8988T (cell line): ENCODE measurements at regions not wholly inside any gene's neighbourhood (a gene's known extent, or its start where the extent isn't known, plus 50 kb on each side); places are given as distances from the start of the nearest gene placed in this dataset.
"Not testable (repeated sequence)": the region's sequence is repeated elsewhere in the genome, so short reads cannot be mapped to it uniquely, and the experiment has no call there.

Experiments
- DNase-seq: peaks from one replicate; pipeline ENCODE4 v3.0.0; 2011

DNA sequence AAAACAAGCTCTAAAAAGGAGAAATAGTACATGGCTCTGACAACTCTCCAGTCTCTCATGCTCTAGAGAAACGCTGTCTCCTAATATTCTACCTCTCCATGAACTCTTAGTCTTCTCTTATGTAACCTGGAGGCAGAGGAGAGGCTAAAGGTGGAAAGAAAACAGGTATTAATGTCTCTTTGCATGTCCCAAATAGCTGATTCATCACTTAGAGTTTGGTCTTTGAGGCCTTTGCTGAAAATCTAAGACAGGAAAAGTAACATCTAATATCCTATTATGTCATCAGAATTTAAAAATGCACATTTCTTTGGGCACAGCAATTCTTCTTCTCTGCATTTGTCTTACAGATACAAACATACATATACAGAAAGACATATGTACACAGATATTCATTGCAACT is 127.2 kb downstream of the DHRS2 start:
- DNase-seq = no peak

DNA sequence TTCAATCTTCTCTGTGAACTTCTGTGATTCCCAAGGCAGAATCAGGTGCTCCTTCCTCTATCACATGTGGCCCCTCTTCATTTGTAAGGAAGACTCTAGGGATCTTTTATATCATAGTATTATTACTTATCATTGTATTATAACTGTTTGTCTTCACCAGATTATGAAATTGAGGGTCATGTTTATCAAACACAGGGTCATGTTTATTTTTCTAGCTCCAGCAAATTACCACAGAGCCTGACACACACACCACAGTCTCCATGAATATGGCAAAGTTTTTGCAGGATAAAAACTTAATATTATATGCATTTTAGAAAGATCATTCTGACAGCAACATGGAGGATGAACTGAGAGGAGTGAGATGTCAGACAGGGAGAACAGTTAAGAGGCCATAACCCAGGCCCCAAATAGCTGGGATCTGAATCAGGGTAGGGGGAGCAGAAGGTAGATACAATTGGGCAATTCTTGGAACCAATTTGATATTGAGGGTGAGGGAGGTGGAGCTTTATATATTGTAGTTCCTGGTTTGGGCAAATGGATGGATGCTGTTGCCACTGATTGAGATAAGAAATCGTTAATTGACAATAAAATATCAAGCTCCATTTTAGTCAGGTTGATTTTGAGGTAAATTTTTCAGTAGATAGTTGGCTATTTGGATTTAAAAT is 130.7 kb downstream of the DHRS2 start:
- no peak for DNase-seq

DNA sequence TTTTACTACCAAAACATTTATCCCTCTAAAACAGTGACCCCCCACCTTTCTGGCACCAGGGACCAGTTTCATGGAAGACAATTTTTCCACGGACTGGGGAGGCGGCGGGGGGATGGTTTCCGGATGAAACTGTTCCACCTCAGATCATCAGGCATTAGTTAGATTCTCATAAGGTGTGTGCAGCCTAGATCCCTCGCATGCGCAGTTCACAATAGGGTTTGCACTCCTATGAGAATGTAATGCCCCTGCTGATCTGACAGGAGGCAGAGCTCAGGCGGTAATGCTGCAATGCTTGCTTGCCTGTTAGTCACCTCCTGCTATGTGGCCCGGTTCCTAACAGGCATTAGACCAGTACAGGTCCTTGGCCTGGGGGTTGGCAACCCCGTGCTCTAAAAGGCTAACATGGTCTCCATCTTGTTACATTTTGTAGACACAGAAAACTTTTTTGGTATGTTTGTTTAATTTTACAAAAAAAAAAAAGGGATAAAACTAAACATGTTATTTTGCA is 133.1 kb downstream of the DHRS2 start:
- not testable (repeated sequence) for DNase-seq

DNA sequence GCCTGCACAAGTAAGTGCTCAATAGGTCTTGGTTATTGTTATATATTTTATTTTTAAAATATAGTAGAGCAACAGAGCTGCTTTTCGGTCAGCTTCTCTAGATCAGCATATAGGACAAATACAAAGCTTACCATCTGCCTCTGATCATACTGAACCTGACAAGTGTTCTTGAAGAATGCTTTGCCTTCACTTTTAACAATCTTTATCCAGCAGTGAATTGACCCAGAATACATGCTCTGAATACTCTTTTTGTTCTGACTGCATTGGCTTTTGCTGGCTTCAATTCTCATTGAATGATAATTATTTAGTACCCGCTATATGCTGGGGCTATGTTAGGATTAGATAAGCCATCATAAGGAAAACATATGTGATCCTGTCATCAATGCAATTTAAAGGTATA is 137.8 kb downstream of the DHRS2 start:
- no peak for DNase-seq

DNA sequence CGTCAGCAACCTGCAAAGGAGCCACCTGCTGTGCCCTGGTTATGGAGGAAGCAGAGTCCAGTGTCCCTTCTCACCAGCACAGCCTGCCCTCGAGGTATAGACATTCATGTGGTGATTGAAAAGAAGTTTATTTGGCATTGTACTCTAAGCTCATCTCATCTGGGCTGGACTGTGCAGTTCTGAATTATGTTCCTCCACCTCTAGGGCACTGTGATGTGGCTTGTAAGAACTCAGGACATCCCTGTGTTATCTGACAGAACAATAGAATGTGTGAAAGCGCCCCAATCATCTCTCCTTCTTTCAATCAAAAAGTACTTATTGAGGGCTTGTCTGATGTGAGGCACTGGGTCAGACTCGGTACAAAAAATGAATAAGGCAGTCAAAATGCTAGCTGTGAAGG is 140.1 kb downstream of the DHRS2 start:
- DNase-seq = no peak

DNA sequence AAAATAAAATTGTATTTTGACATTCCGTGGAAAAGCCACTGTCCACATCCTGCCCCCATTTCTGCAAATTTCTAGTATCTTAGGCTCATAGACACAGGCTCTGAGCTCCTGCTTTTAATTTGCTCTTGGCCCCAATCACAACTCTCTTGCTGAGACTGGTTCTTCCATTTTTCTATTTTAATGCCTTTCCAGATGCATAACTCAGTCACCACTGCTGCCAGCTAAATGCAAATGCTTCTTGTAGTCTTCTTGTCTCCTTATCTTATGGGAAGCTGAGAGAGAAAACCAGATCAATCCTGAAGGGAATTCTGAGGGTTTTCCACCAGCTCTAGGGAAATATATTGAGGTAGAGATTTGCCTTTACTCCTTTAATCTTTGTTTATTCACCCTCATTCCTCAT is 149.0 kb downstream of the DHRS2 start:
- DNase-seq = no peak

DNA sequence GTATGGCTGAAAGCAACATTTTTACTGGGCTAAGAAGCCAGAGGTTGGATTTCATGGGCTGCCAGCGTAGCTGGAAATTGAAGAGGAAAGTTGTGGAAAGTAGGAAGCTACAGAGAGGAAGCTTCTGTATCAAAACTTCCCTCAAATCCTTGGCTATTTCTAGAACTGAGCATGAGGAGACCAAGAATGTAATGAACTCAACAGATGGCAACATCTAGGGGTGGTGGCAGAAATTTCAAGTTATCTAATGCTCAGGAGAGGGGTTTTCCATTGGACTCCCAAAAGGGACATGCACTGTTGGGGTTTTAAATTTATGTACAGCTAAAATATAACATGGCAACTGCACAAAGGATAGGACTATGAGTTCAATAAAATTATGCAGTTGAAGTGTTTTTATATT is 151.3 kb downstream of the DHRS2 start:
- DNase-seq = no peak

DNA sequence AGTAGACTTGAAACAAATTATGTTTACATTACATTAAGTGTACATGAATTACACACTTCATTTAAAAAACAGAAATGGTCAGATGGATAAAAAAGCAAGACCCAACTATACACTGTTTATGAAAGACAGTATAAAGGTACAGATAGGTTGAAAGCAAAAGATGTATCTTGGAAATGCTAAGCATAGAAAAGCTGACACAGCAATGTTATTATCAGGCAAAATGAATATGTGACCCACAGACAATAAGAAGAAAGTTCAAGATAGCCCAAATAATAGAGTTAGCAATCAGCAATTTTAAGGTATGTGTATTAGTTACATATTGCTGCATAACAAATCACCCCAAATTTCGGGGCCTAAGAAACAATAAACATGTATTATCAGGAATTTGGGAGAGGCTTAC is 153.5 kb downstream of the DHRS2 start:
- DNase-seq = no peak

DNA sequence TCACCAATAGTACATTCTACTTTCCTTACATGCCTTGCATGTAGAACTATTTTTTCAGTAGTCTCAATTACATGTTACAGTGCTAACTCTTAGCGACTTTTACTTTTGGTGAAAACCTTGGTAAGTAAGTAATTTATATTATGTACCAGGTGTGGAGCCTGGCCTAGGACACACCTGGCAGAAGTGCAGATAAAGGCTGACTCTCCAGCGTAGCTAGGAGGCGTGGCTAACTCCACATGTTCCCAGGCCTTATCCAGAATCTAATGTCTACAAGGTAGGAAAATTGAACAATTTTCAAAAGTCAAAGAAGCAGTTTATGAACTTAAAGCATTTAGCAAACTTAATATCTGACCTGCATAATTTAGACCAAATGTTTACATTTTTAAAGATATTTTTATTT is 157.4 kb downstream of the DHRS2 start:
- no peak for DNase-seq

DNA sequence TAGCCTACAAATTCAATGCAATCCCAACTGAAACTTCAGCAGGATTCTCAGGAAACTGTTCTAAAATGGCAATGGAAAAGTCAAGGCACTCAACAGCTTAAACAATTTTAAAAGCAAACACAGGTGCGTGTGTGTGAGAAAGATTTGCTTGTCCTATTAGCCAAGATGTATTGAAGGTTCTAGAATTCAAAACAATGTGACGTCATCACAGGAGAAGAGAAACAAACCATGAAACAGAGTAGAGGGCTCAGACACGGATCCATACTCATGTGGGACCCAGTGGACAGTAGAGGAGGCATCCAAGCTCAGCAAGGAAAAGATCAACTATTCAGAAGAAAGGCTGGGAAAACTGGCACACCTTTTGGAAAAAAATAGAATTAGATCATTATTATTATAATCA is 152.8 kb upstream of the DHRS4 start:
- DNase-seq = no peak

DNA sequence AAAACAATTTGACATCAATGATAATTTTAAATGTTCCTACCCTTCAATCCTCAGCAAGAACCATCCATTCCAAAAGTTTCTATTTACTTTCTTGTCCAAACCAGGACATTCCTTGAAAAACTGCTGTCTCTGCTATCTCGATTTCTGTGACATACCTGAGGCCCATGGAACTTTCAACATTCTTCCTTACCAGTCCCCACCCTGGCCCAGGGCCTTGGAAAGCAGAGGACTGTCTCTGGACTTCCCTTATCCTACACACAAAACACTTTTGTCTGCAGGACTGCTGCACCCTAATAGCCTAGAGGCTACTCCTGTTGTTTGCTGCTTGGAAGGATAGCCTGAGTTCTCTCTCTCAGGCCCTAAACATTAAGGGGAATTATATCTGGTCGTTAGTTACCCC is 151.8 kb upstream of the DHRS4 start:
- no peak for DNase-seq

DNA sequence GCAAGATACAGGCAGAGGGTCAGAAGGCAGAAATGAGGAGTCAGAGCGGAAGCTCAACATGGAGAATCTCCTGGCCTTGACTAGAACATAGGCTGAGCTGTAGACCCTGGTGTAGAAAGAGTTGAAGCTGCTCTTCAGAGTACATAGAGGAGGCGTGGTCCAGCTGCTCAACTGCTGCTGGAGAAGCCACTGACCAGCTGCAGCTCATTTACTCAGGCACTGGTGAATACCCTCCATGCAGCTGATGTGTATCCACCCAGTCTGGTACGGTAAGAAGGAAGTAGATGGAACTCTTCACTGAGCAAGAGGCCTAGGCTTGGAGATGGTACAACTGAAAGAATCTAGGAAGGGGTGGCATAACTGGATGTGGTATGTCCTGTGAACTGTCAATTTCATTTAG is 148.8 kb upstream of the DHRS4 start:
- no peak for DNase-seq

DNA sequence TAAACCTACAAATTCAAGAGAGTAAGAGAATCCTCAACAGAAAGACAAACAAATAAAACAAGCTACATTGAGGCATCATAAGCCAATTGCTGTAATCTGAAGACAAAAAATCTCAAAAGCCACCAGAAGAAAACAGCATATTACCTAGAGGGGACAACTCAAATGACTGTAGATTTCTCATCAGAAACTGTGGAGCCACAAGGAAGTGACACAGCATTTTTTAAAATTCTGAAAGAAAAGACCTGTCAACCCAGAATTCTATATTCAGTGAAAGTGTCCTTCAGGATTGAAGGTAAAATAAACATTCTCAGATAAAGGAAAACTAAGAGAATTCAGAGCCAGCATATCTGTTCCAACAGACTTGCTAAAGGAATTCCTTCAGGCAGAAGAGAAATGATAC is 147.8 kb upstream of the DHRS4 start:
- no peak for DNase-seq

DNA sequence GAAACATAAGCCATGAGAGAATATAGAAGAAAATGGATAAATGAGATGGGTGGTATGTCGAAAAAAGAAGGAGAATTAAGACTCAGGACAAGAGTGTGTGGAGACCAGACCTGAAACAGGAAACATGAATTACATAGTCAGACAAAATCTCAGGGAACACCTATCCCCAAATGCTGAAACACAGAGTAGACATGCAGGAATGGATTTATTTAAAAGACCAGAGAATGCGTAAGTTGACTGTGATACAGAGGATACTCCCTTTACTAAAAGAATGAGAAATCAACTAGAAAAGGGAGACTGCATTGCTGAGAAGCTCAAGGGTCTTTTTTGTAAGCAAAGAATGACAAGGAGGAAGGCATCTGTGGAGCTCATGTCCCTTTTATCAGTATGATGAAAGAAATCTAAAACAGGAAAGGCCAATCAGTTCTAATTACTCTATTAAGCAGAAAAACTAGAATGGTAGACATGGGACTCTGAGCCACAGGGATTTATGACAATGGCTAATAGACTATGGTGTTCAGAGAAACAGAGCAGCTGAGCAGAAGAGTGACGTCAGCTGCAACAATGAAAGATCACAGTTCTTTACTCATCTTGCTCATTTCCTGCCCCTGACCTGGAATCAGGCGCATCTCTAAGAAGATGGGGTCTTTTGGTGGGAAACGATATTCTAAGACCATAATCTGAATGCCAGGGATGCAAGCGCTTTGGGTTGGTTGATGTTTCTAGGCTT is 138.9 kb upstream of the DHRS4 start:
- no peak for DNase-seq

DNA sequence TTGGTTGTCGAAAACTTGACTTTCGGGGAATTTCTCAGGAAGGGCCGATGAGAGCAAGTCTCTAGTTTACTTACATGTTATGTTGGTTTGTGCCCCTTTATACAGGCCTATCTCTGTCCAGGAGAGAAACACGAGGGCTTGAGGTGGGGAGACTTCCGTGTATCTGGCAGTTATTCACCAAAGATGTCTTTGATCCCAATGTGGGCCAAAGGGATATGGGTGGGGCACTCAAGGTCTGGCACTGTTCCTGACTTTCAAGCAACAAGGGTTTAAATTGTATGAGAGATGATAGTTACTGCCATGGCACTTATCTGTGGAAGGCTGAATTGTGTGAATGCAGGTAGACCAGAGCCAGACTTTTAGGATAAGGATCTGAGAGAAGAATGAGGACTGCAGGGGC is 137.2 kb upstream of the DHRS4 start:
- no peak for DNase-seq

DNA sequence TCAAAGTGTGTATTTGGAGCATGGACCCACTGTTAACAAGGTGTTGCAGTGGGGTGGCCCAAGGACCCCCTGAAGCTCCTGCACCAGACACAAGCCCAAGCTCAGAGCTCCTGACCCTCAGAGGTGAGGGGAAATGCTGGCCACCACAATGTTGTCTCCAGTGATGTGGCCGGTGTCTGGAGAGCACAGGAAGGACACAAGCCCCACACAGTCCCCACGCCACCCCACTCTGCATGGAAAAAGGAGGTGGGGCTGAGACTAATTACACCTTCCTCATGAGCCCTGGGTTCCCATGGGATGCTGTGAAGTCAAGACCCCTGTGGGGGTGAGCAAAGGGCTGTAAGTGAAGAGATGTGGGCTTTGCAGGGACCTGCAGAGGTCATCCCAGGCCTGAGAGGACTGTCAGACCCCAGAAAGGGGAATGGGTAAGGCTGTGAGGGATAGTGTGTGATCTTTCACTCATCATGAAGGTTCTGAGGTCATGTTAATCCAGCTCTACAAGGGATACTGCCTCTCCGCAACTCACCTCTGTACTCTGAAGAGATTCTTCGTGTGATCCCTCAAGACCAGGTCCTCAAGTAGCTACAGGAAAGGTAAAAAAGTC is 136.3 kb upstream of the DHRS4 start:
- DNase-seq = no peak

DNA sequence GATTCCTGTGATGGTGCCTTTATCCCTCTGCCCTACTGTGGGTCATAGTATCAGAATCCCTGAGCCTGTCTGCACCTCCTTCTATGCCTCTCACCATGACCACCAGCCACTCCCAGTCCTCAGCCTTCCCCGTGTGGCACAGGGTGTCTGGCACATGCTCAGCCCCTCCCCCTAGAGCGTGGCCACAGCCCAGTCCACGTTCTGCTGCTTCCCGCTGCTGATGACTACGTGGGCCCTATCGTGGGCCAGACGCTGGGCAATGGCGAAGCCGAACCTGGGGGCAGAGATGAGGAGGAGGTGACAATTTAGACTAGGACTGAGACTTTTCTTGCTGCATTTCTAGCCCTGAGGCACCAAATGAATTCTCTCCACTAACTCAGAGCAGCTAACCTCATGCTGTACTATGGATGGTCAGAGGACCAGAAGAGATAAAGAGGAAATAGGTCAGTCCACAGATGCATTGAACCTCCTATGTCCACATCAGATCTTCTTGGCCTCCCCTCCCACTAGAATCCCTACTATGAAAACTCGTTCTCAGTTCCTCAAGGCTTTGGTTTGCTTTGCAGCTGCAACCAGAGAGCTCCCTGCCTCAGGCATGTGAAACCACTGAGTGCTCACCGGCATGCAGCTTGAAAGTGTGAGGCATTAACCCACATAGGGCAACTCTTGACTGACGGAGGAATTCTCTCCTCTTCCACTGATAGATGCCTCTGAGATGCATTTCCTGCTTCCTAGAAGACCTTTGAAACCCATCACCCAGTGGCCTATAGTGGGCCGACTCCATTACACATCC is 126.3 kb upstream of the DHRS4 start:
- no peak for DNase-seq

DNA sequence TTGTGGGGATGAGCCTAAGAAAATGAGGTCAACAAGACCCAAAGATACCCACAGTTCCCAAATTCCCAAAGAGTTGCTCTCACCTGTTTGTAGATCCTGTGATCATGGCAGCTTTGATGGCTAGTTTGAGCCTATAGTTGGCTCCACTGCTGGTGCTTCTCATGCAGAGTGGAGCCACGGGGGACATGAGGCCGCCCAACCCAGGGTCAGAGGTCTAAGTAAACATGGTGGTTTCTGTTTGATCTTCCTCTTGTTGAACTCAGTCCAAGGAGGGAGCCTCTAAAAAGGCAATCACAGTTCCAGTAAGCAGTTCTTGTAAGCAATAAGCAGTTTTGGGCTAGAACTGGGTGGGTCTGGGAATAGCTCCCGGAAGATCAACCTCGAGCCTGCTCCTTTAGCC is 125.6 kb upstream of the DHRS4 start:
- no peak for DNase-seq

DNA sequence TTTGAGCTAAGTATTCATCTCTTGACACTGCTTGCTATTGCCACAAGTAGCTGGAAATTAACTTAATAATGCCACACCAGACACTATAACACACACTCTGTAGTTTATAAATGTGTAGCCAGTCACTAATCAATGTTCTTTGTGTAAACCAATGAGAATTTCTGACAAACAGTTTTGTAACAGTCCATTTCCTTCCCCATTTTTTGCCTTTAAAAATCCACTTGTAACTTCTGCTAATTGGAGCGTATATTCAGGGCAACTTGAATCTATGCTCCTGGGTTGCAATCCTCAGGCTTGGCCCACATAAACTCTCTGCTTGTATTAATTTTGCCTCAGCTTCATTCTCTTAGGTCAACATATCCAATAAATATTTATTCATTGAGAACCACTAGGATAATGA is 125.0 kb upstream of the DHRS4 start:
- no peak for DNase-seq

DNA sequence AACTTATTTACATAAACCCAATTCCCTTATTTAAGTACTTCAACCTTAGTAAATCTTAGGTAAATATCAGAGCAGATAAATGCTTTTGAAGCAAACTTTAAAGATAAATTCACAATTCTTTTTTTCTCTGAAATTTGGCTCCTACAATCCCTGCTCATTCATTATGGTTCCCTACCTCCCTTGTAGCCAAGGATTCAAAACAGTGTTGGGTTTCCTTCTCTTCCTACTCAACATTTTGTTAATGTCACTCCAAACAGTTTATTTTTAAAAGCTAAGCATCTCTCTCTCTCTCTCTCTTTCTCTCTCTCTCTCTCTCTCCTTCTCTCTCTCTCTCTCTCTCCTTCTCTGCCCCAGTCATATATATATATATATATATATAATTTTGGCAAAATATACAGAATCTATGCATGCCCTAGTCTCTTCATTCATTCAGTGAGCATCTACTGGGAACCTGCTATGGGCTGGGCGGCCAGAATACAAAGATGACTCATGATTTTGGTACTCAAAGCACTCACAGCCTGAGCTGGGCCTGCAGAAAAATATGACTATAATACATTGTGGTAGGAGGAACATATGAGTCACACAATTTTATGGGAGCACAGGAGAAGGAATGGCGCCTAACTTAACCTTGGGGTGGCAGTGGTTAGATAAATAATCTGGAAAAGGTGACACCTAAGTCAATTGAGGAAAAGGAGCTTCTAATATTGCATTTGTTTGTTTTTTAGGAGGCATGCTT is 123.7 kb upstream of the DHRS4 start:
- DNase-seq = peak; percentile 11

DNA sequence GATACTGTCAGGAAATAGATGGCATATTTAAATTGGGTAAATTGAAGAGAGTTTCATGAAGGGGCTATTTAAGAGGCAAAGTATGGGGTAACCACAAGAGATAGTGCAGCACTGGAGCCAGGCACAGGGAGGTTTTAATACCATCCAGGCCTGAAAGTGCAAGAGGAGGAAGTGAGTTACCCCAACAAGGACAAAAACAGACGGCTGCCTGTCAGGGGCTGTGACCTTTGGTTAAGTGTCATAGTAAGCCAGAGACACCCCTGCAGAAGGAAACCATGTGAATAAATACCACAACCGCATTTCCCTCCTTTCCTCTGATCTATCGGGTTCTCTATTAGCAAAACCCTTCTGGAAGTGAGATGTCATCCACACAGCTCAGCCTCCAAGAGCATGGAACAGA is 122.0 kb upstream of the DHRS4 start:
- DNase-seq = no peak

DNA sequence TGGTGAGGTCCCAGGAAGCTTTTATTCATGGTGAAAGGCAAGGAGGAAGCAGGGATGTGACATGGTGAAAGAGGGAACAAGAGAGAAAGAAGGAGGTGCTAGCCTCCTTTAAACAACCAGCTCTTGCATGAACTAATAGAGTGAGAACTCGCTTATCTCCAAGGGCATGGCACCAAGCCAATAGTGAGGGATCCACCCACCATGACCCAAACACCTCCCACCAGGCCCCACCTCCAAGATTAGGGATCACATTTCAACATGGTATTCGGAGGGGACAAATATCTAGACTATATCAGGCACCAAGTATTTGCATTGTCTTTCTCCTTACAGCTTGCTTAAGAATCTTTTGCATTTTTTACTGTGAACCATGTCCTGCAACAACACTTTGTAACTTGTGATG is 91.9 kb upstream of the DHRS4 start:
- DNase-seq = no peak

DNA sequence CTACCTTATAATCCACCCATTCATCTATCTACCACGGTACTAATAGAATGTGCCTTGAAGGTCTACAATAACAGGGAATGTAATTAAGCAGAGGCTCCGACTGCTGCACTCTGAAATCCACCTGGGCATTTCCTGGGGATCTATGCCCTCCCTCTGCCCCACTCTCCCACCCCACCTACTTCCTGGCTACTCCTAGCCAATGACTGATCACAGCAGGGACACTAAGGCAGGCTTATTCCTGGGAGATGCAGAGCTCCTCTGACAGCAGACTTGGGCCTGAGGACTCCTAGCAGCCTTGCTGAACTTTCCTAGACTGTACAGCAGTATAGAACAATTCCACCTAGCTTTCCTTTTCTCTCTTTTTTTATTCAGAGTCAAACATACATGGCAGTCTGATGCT is 91.1 kb upstream of the DHRS4 start:
- DNase-seq = no peak
